Endodermal cell (in vitro differentiated cells): ENCODE measurements at regions not wholly inside any gene's neighbourhood (a gene's known extent, or its start where the extent isn't known, plus 50 kb on each side); places are given as distances from the start of the nearest gene placed in this dataset.

Experiments
- DNase-seq: peaks from one replicate; pipeline ENCODE4 v3.0.0-alpha.2; 2017
- H3K27ac ChIP-seq: 2 replicates; pipeline ENCODE4 v1.5.1; 2013; ENCODE audit warnings: mild to moderate bottlenecking, low read depth, low read length, moderate library complexity
- H3K27me3 ChIP-seq: 2 replicates; pipeline ENCODE4 v1.6.1; 2013; ENCODE audit warnings: mild to moderate bottlenecking, low read length, moderate library complexity; ENCODE audit not compliant: insufficient read depth, control insufficient read depth, poor library complexity, severe bottlenecking
- H3K36me3 ChIP-seq: 2 replicates; pipeline ENCODE4 v1.7.0; 2013; ENCODE audit warnings: mild to moderate bottlenecking, low read length, moderate library complexity; ENCODE audit not compliant: control insufficient read depth, insufficient read depth
- H3K4me1 ChIP-seq: one replicate; pipeline ENCODE4 v1.7.0; 2013; ENCODE audit warnings: low read length; ENCODE audit not compliant: control insufficient read depth, insufficient read depth
- H3K4me3 ChIP-seq: 2 replicates; pipeline ENCODE4 v1.5.1; 2013; ENCODE audit warnings: mild to moderate bottlenecking, low read length, moderate library complexity
- H3K9ac ChIP-seq: 2 replicates; pipeline ENCODE4 v1.6.1; 2013; ENCODE audit warnings: mild to moderate bottlenecking, low read length, moderate library complexity; ENCODE audit not compliant: poor library complexity, severe bottlenecking; ENCODE audit errors: extremely low read depth
- H3K9me3 ChIP-seq: 2 replicates; pipeline ENCODE4 v1.6.1; 2013; ENCODE audit warnings: mild to moderate bottlenecking, low read length, moderate library complexity; ENCODE audit not compliant: control insufficient read depth
- H3K27ac Mint-ChIP-seq: 2 replicates; pipeline ENCODE4 v1.8.0; 2020; ENCODE audit warnings: mixed read lengths
- H3K27me3 Mint-ChIP-seq: 2 replicates; pipeline ENCODE4 v1.8.0; 2021; ENCODE audit warnings: mild to moderate bottlenecking, mixed read lengths; ENCODE audit not compliant: insufficient read depth
- H3K36me3 Mint-ChIP-seq: 2 replicates; pipeline ENCODE4 v1.8.0; 2020; ENCODE audit warnings: low read depth, mixed read lengths
- H3K4me1 Mint-ChIP-seq: 2 replicates; pipeline ENCODE4 v1.8.0; 2020; ENCODE audit warnings: mixed read lengths
- H3K4me3 Mint-ChIP-seq: 2 replicates; pipeline ENCODE4 v1.8.0; 2020; ENCODE audit warnings: mild to moderate bottlenecking, moderate library complexity, mixed read lengths
- H3K9me3 Mint-ChIP-seq: 2 replicates; pipeline ENCODE4 v1.8.0; 2020; ENCODE audit warnings: mild to moderate bottlenecking, mixed read lengths
- WGBS, 2 experiments: methylation state at CpG; one replicate each; pipeline versions ENCODE4 v1.1.5 to v1.1.7; 2013; ENCODE audit warnings: missing lambda C conversion rate in 2 of 2, mixed read lengths in 1 of 2; ENCODE audit not compliant: insufficient coverage in 1 of 2, insufficient read length in 1 of 2; 5-methylcytosine and 5-hydroxymethylcytosine counted together
- TF ChIP-seq, protein P1 (sequence below): fragments of 200-600 bp; sonication (generic); conservative IDR thresholded peaks from 2 replicates; pipeline ENCODE4 v1.5.0; 2021; ENCODE audit warnings: antibody characterized with exemption, mild to moderate bottlenecking

DNA sequence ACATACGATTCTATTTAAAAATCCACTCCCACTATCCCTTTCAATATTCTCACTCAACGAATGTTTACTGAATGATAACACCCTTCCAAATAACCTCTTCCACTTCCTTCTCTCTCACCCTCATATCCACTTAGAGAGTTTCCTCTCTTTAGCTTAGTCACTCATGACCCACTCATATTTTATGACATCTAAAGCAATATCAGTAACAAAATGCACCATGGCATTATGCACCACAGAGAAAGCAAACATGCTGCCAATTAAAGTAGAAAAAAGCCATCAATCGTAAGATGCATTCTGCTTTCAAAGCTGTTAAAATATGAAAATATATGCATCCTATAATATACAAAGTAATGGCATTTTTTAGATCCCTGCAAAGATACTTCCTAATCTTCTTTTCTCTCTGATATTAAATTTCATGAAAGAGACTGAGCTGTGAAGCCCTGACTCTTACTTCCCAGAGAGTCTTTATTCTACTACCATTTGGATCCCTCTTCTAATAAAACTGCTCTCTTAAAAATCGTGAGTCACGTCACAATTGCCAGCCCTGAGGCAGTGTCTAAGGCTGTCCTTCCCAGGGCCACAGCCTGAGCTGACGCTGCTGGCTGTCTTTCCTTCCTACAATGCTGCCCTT lies 283.0 kb upstream of the KLF6 start:
- TF ChIP-seq, protein P1, sequence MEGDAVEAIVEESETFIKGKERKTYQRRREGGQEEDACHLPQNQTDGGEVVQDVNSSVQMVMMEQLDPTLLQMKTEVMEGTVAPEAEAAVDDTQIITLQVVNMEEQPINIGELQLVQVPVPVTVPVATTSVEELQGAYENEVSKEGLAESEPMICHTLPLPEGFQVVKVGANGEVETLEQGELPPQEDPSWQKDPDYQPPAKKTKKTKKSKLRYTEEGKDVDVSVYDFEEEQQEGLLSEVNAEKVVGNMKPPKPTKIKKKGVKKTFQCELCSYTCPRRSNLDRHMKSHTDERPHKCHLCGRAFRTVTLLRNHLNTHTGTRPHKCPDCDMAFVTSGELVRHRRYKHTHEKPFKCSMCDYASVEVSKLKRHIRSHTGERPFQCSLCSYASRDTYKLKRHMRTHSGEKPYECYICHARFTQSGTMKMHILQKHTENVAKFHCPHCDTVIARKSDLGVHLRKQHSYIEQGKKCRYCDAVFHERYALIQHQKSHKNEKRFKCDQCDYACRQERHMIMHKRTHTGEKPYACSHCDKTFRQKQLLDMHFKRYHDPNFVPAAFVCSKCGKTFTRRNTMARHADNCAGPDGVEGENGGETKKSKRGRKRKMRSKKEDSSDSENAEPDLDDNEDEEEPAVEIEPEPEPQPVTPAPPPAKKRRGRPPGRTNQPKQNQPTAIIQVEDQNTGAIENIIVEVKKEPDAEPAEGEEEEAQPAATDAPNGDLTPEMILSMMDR, result no peak
- H3K4me3 Mint-ChIP-seq, result no peak overlapping the region
- Histone ChIP-seq H3K36me3 (no peaks in the 10 kb centered on the region), H3K27ac (no peak overlapping the region), H3K4me3 (no peak overlapping the region), H3K27me3 (no peaks in the 10 kb centered on the region), H3K4me1 (no peaks in the 10 kb centered on the region), H3K9ac (no peak overlapping the region), H3K9me3 (no peaks in the 10 kb centered on the region)
- no peaks in the 10 kb centered on the region for H3K9me3 Mint-ChIP-seq
- H3K27ac Mint-ChIP-seq, result no peak overlapping the region
- H3K36me3 Mint-ChIP-seq, result no peaks in the 10 kb centered on the region
- 89 to 94% methylated on average over 5 to 6 of the region's 6 CpGs for WGBS, 2 experiments
- DNase-seq, result no peak
- H3K4me1 Mint-ChIP-seq, result no peaks in the 10 kb centered on the region
- H3K27me3 Mint-ChIP-seq, result no peaks in the 10 kb centered on the region

DNA sequence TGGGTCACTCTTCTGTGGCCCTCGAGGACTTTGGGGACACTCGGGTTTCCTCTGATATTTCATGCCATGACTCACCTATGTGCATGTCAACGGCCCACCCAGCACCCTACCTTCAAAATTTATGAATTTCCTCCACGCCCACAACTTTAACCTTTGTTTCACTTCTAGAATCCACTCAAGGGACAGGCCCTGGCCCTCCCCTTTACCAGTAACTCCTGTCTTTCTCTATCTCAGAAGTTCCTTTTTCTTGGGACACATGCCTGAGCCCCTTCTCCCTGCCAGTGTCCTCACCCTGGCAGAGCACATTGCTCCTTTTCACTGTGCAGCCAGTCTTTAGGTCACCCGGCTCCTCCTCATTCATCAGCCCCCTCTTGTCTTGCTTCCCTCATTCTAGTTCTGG lies 282.5 kb upstream of the KLF6 start:
- H3K9ac ChIP-seq, result no peak overlapping the region
- no peaks in the 10 kb centered on the region for H3K36me3 ChIP-seq
- Mint-ChIP-seq H3K27me3 (no peaks in the 10 kb centered on the region), H3K36me3 (no peaks in the 10 kb centered on the region), H3K27ac (no peak overlapping the region), H3K4me1 (no peaks in the 10 kb centered on the region), H3K4me3 (no peak overlapping the region), H3K9me3 (no peaks in the 10 kb centered on the region)
- DNase-seq, result no peak
- H3K4me1 ChIP-seq, result no peaks in the 10 kb centered on the region
- H3K9me3 ChIP-seq, result no peaks in the 10 kb centered on the region
- H3K27ac ChIP-seq, result no peak overlapping the region
- TF ChIP-seq, protein P1, result no peak
- no peaks in the 10 kb centered on the region for H3K27me3 ChIP-seq
- WGBS, 2 experiments, result 89 to 94% methylated on average over 5 of the region's 5 CpGs
- no peak overlapping the region for H3K4me3 ChIP-seq

DNA sequence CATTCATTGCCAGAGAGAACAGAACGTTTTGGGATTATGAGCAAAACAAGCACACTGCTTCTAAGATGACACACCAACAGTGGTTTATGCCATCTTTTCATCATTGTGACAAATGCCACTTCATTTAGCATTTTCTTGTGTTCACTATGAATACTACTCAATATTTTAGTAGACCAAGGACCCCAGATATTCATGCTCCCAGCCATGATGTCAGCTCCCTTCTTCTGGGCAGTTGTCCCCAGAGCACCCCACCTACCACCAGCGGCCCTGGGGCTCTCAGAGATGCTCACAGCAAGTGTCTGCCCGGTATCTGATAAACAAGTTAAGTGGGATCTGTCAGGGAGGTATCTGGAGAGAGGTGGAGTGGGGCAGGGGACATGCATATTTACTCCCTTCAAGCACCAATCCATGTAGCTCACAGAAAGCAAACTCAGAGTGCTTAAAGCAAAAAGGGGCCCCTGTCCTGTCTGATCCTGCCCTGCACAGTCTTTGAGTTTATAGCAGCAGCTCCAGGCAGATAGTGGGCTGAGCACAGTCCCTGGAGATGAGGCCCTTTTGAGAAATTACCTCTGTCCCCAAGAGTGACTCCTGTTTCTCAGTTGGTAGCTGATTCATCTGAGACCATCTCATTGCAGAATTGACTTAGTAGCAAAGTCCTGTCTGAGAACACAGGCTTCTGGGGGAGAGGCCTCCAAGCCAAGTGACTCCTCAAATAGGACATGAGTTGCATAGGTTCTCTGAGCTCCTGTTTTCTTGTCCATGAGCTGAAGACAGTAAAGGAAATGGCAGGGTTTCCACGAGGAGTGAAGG lies 281.8 kb upstream of the KLF6 start:
- 92 to 100% methylated on average over 1 to 4 of the region's 4 CpGs for WGBS, 2 experiments
- no peaks in the 10 kb centered on the region for H3K27me3 Mint-ChIP-seq

More for the DNA sequence above, 281.8 kb upstream of the KLF6 start:
- Histone ChIP-seq H3K27me3 (no peaks in the 10 kb centered on the region), H3K4me1 (no peaks in the 10 kb centered on the region), H3K9me3 (no peaks in the 10 kb centered on the region), H3K27ac (no peak overlapping the region), H3K4me3 (no peak overlapping the region), H3K36me3 (no peaks in the 10 kb centered on the region), H3K9ac (no peak overlapping the region)
- no peak overlapping the region for H3K4me3 Mint-ChIP-seq
- TF ChIP-seq, protein P1, result no peak
- H3K27ac Mint-ChIP-seq, result no peak overlapping the region
- no peaks in the 10 kb centered on the region for H3K36me3 Mint-ChIP-seq
- DNase-seq, result no peak
- no peaks in the 10 kb centered on the region for H3K4me1 Mint-ChIP-seq
- H3K9me3 Mint-ChIP-seq, result no peaks in the 10 kb centered on the region
